ELR (cell line): ENCODE measurements at regions not wholly inside any gene's neighbourhood (a gene's known extent, or its start where the extent isn't known, plus 50 kb on each side); places are given as distances from the start of the nearest gene placed in this dataset.
A peak's percentile ranks its signal among the peaks of the same experiment; 100 is the strongest.
"Not testable (repeated sequence)": the region's sequence is repeated elsewhere in the genome, so short reads cannot be mapped to it uniquely, and the experiment has no call there.

Source experiments
- DNase-seq: peaks from one replicate; pipeline ENCODE4 v3.0.0-alpha.2; 2015; ENCODE audit warnings: low read depth

DNA sequence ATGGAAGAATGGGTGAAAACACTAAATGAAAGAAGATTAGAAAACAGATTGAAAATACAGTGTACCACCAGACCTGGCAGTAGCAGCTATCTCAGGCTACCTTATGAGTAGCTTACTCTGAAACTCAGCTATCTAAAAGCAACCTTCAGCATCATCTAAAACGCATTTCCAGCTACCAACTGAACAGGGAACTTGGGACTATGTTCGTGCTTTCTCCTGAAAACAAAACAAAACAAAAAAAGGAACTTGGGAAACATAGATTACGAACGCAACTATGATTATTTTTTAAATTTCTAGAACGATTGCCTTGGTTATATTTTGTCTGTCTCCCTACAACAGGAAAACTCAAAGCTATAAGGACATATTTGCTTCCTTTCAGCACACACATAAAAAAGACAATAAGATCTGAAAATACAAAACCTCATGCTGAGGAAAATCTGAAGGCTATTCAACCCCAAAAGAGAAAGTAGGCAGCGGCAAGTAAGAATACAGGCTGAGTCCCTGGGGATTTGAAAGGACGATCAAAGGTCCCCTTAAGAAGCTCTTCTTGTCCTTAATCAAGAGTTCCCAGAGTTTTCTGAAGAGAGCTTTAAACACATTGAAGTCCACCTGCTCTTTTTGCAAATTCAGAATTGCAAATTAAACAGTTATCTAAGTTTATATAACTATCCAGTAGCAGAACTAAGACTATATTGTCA lies 53.4 kb downstream of the OR2K2 start:
- DNase-seq, result no peak

- peak; percentile 14 for DNase-seq
Measured at GRCh38 chr9:111274737-111275136, 55.3 kb downstream of the OR2K2 start.

- no peak for DNase-seq
Measured at GRCh38 chr9:111272581-111272980, 57.4 kb downstream of the OR2K2 start.

DNA sequence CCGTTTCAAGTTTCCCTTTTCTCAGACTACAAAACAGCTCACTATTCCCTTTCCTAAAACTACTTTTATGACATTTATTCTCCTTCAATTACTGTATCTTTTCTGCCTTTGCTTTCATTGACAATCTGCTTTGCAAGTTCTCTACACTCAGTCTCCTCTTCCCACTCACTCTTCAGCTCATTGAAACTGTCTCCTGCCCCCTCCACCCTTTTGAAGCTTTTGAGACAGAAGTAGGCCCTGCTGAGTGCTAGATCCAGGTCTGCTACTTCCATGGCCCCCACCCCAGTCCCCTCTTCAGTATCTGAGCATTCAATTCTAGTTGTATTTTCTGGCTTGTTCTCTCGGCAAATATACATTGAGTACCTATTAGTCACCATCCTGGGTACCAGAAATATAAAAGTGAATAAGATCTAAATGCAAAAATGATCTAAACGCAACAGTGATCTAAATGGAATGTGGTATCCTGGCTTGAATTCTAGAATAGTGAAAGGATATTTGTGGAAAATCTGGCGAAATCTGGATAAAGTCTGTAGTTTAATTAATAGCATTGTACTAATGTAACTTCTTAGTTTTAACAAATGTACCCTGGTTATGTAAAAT lies 58.4 kb downstream of the OR2K2 start:
- DNase-seq, result peak; percentile 51

DNA sequence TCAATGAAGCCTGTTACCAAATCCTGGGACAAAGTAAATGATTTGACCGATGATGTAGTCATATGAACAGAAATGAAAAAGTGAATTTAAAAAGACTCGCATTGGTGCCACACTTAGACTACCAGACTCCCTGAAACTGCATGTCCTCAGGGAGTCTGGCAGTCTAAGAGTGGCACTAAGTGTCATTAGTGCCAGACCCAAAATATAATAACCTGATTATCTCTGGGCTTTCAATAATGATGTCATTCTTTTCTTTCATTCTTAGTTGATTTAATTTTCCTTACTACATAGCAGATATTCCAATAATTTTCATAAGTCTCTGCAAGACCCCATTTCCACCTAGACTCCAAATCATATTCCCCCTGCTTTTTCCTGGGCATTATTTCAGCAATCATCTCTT lies 59.0 kb downstream of the OR2K2 start:
- DNase-seq, result no peak

GRCh38 chr9:111266024-111266423 lies 64.0 kb downstream of the OR2K2 start:
- not testable (repeated sequence) for DNase-seq

DNA sequence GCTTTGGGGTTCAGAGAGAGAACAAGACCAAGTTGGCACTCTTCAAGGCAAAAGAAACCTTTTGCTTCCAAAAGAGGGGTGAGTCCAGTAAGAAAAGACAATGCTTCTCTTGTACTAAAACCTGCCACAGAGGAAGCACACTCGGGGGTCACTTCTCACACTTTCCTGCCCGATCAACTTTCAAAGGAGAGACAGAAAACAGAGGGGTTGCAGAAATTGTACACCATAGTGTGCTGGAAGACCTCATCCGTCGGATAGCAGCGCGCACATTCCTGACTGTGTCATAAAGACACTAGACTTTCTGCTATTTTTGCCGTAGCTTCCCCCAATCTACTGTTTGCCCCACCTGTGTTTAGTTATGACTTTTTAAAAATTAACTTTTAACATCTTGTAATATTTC lies 66.9 kb downstream of the OR2K2 start:
- DNase-seq, result no peak

GRCh38 chr9:111258875-111259271 lies 71.2 kb downstream of the OR2K2 start:
- DNase-seq, result no peak

GRCh38 chr9:111258209-111258874 lies 71.7 kb downstream of the OR2K2 start:
- no peak for DNase-seq

DNA sequence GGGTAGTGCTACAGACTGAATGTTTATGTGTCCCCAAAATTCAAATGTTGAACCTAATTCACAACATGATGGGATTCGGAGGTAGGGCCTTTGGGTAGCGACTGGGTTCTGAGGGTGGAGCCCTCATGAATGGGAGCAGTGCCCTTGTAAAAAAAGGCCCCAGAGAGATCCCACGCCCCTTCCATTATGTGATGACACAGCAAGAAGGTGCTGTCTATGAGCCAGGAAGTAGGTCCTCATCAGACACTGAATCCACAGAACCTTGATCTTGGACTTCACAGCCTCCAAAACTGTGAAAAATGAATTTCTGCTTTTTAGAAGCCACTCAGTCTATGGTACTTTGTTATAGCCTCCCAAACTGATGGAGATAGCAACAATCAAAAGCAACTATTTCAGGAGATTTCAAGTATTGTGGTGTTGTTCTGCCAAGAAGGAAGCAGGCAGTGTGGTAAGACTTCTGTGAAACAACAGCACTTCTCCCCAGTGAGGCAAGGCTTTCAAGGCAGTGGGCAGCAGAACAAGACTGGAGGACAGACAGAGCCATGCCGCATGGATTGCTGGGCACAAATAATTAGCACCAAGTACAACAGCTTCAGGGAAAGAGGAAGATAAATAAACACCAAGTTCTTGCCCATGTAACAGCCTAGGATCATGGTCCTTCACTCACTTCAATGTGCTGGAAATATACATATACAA lies 76.1 kb downstream of the OR2K2 start:
- no peak for DNase-seq

DNA sequence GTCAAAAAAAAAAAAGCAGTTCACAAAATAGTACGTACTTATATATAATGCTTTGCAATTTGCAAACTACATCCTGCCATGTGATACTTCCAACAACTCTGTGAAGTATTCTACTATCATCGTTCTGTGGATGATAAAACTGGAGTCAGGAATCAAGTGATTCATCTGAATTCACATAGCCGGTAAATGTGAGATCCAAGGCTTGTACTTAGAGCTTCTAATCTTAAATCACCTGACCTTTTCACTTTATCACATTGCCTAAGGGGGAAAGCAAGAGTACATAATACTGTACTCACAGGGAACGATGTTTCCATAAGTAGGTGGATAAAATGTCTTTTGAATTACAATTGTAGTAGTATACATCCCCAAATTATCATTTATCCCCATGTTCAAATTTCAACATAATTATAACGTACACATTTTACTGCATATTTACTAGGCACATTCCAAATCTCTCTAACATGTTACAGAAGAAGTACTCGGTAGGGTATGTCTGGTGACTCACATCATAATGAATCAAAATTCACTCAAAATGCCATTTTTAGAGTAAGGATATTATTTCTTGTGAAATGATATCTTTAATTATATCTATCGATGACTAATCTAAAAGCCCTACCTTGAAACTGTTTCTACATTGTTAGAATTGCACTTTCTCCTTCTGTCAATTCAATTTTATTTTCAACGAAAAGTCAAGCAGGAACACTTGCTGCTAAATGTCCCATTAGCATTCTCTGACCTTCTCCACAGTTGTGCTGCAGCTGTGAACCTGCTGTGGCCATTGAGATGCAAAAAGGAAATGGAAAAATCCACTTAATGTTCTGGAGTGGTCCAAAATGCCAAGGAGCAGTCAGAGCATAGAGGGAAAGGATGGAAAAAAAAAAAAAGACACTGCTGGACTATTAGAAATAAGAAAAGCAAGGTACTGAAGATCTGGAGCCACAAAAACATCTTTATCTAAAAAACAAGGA lies 78.9 kb downstream of the OR2K2 start:
- no peak for DNase-seq

- DNase-seq, result no peak
Measured at GRCh38 chr9:111237447-111237846, 92.6 kb downstream of the OR2K2 start.

- no peak for DNase-seq
Measured at GRCh38 chr9:111236332-111236731, 93.7 kb downstream of the OR2K2 start.

GRCh38 chr9:111233963-111234362 lies 96.1 kb downstream of the OR2K2 start:
- no peak for DNase-seq

- no peak for DNase-seq
Measured at GRCh38 chr9:111232997-111233790, 96.8 kb downstream of the OR2K2 start.

DNA sequence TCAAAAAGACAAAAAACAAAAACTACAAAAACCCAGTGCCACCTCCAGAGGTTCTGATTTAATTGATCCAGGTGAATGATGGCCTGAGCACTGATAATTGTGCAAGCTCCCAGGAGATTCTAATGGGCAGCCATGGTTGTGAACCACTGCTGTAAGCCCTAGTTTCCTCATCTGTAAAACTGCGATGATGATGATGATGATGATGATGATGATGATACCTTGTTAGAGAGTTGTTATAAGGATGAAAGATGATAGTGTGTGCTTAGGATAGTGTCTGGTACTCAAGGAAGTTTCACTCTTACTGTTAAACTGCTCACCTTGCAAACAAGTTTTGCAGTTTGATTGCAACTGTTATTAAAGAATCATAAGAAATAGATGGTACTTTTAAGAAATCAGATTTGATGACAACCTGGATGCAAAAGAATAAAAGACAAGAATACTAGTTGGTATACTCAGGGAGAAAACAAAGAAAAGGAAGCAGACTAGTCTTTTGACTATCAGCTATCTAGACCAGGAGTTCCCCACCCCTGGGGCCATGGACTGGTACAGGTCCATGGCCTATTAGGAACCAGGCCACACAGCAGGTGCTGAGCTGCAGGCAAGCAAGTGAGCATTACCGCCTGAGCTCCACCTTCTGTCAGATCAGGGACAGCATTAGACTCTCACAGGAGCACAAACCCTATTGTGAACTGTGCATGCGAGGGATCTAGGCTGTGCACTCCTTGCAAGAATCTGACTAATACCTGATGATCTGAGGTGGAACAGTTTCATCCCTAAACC lies 98.0 kb downstream of the OR2K2 start:
- no peak for DNase-seq

- no peak for DNase-seq
Measured at GRCh38 chr9:111222757-111223156, 107.3 kb downstream of the OR2K2 start.

DNA sequence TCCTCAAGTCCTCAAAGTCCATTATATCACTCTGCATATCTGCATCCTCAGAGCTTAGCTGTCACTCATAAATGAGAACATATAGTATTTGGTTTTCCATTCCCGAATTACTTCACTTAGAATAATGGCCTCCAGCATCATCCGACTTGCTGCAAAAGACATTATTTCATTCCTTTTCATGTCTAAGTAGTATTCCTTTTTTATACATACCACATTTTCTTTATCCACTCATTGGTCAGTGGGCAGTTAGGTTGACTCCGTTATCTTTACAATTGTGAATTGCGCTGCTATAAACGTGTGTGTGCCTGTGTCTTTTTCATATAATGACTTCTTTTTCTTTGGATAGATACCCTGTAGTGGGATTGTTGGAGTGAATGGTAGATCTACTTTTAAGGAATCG lies 117.2 kb downstream of the OR2K2 start:
- no peak for DNase-seq

DNA sequence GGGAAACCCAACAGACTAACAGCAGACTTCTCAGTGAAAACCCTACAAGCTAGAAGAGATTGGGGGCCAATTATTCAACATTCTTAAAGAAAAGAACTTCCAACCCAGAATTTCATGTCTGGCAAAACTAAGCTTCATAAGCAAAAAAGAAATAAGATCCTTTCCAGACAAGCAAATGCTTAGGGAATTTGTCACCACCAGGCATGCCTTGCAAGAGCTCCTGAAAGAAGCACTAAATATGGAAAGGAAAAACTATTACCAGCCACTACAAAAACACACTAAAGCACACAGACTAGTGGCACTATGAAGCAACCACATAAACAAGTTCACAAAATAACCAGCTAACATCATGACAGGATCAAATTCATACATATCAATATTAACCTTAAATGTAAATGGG lies 131.1 kb downstream of the OR2K2 start:
- peak; percentile 3 for DNase-seq

DNA sequence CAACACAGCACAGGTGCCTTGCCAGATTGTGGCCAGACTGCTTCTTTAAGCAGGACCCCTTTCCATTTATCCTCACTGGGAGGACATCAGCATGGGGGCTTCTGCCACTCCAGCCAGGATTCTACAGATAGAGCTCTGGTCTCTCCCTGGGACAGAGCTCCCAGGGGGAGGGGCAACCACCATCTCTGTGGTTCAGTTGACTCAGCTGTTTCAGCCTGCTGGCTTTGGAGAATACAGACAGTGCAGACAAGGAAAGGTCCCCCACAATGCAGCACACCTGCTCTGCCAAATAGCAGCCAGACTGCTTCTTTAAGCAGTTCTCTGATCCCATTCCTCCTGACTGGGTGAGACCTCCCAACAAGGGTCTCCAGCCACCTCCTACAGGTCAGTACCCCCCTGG lies 132.8 kb downstream of the OR2K2 start:
- DNase-seq, result no peak
